ENCODE measurements at regions not wholly inside any gene's neighbourhood (a gene's known extent, or its start where the extent isn't known, plus 50 kb on each side); places are given as distances from the start of the nearest gene placed in this dataset.

GRCh38 chr11:92595052-92595451 lies 370.4 kb downstream of the FAT3 start:
- no peak for TF ChIP-seq POLR2A (IDR thresholded peaks at IDR 0.05)
- TF ChIP-seq CTCF (IDR thresholded peaks at IDR 0.05): no peak

All from upper lobe of left lung (tissue), 4 donors.